ENCODE measurements at regions not wholly inside any gene's neighbourhood (a gene's known extent, or its start where the extent isn't known, plus 50 kb on each side); places are given as distances from the start of the nearest gene placed in this dataset.

DNA sequence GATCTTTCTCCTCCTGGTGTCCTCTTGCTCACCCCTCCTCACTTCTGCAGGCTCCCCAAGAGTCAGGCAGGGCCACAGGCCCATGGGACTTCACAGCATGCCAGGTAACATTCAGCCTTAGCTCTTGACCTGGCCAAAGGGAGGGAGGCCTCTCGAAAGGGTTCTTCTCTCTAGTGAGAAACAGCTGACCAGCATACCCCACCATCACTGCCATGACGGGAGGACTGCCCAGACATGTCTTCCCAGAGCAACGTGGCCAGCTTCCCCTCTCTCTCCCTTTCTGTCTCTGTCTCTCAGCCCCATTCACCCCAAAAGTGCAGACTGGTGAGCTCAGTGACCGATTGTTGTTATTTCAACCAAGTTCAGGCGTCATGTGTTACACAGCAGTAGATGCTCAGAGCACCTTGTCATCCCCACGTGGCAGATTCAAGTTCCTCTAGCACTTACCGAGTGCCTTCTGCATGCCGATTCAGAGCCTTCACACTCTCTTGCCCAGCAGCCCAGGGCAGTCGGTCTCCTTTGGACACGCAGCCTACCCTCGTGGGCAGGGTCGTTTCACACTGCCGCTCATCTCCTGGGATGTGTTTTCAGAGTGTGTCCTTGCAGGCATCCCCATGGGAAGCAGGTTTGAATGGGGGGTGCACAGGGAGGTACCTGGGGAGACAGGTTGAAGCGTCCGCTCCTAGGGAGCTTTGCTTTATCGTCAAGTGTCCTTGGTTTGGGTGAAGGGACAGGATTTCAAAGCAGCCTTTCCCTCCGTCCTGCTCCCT lies 259.9 kb downstream of the NDUFA10 start:
- Mint-ChIP-seq H3K27me3 (ENCODE audit: unreplicated experiment) (peaks cover 2% of the 10 kb centered on the region), H3K27ac (ENCODE audit: unreplicated experiment) (no peak overlapping the region), H3K4me3 (ENCODE audit: unreplicated experiment) (no peak overlapping the region), H3K36me3 (ENCODE audit: unreplicated experiment) (peaks cover 12% of the 10 kb centered on the region), H3K9me3 (ENCODE audit: unreplicated experiment) (peaks cover 1% of the 10 kb centered on the region), H3K4me1 (ENCODE audit: low read depth, unreplicated experiment) (peaks cover 30% of the 10 kb centered on the region)
- DNase-seq, result no peak
- TF ChIP-seq, protein P1, sequence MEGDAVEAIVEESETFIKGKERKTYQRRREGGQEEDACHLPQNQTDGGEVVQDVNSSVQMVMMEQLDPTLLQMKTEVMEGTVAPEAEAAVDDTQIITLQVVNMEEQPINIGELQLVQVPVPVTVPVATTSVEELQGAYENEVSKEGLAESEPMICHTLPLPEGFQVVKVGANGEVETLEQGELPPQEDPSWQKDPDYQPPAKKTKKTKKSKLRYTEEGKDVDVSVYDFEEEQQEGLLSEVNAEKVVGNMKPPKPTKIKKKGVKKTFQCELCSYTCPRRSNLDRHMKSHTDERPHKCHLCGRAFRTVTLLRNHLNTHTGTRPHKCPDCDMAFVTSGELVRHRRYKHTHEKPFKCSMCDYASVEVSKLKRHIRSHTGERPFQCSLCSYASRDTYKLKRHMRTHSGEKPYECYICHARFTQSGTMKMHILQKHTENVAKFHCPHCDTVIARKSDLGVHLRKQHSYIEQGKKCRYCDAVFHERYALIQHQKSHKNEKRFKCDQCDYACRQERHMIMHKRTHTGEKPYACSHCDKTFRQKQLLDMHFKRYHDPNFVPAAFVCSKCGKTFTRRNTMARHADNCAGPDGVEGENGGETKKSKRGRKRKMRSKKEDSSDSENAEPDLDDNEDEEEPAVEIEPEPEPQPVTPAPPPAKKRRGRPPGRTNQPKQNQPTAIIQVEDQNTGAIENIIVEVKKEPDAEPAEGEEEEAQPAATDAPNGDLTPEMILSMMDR (IDR thresholded peaks at IDR 0.05; ENCODE audit: partially characterized antibody, unreplicated experiment), result no peak

DNA sequence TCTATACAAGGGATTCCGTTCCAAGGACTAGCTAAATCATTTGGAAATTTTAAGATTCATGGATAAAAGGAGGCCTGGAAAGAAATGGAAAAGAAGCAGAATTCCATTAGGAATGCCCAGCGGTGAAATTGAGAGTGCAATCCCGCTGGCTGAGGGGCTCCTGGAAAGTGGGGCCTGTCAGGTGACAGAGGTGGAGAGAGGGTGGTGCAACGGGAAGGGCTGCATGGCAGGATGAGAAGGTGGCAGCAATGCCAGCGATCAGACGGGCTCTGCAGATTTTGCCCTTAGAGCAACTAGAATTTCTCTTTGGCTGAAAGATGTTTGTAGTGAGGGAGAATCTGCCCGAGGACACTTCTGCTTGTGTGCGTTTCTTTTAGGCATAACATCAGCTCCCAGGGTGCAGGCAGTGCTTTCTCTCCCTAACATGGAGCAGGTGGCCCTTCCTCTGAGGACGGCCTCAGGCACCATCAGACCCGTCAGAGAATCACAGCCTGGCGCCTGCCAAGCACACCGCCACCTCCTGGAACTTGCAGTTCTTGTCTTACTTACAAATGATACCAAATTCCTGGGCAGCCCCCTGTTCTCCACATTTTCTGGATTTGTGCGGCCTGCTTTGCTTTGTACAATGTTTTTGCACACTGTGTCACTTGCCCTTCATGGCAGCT lies 261.6 kb downstream of the NDUFA10 start:
- DNase-seq, result no peak

DNA sequence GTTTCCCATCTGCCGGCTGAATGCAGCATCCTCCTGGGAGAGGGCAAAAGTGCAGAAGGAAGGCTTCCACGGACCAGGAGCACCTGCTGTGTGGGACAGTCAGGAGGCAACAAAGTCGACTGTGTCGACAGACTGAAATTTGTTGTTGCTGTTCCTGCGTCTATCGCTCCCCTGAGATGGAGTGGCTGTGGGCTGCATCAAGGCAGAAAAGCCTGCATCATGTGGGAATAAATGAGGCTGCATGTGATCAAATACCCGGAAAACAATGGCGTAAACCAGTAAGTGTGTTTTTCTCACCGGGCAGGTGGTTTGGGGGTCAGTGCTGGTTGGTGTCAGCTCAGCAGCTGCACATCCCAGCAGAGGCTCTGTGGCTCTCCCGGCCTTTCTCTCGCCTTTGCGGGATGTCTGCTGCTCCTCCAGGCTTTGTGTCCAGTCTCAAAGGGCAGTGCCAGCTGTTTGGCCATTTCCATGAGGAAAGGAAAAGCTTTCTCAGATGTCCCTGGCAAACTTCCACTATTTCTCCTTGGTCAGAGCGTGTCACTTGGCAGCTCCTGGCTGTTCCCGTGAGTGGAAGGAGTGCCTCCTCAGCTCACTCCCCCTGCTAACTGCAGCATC lies 262.4 kb downstream of the NDUFA10 start:
- Mint-ChIP-seq H3K27ac (ENCODE audit: unreplicated experiment) (peak overlapping the region; percentile 87), H3K27me3 (ENCODE audit: unreplicated experiment) (no peaks in the 10 kb centered on the region), H3K36me3 (ENCODE audit: unreplicated experiment) (peaks cover 12% of the 10 kb centered on the region), H3K4me1 (ENCODE audit: low read depth, unreplicated experiment) (peaks cover 30% of the 10 kb centered on the region), H3K4me3 (ENCODE audit: unreplicated experiment) (peak overlapping the region; percentile 11), H3K9me3 (ENCODE audit: unreplicated experiment) (peaks cover 3% of the 10 kb centered on the region)
- TF ChIP-seq, protein P1 (IDR thresholded peaks at IDR 0.05; ENCODE audit: partially characterized antibody, unreplicated experiment), result no peak
- DNase-seq, result no peak

More for the DNA sequence above, 261.6 kb downstream of the NDUFA10 start:
- peaks cover 12% of the 10 kb centered on the region for H3K36me3 Mint-ChIP-seq (ENCODE audit: unreplicated experiment)
- peaks cover 1% of the 10 kb centered on the region for H3K9me3 Mint-ChIP-seq (ENCODE audit: unreplicated experiment)
- H3K4me1 Mint-ChIP-seq (ENCODE audit: low read depth, unreplicated experiment), result peaks cover 30% of the 10 kb centered on the region
- peak overlapping the region; percentile 48 for H3K27ac Mint-ChIP-seq (ENCODE audit: unreplicated experiment)
- TF ChIP-seq, protein P1 (IDR thresholded peaks at IDR 0.05; ENCODE audit: partially characterized antibody, unreplicated experiment), result no peak
- H3K27me3 Mint-ChIP-seq (ENCODE audit: unreplicated experiment), result no peaks in the 10 kb centered on the region
- no peak overlapping the region for H3K4me3 Mint-ChIP-seq (ENCODE audit: unreplicated experiment)

DNA sequence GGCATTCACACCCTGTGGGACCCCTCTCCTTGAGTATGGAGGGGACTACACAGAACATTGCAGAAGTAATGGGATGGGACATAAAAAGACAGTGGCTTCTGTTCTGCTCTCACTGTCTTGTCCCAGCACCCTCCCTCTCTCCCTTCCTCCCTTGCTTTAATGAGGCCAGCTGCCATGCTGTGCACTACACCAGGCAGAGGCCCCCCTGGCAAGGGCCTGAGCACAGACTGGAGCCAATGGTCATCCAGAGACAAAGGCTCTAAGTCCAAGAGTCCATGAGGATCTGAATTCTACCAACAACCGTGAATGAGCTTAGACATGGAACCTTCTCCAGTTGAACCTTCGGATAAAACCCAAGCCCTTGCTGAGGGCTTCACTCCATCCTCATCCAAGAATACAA lies 263.0 kb downstream of the NDUFA10 start:
- Mint-ChIP-seq H3K4me3 (ENCODE audit: unreplicated experiment) (no peak overlapping the region), H3K27me3 (ENCODE audit: unreplicated experiment) (no peaks in the 10 kb centered on the region), H3K36me3 (ENCODE audit: unreplicated experiment) (peaks cover 12% of the 10 kb centered on the region), H3K4me1 (ENCODE audit: low read depth, unreplicated experiment) (peaks cover 30% of the 10 kb centered on the region), H3K27ac (ENCODE audit: unreplicated experiment) (peak overlapping the region; percentile 87), H3K9me3 (ENCODE audit: unreplicated experiment) (peaks cover 3% of the 10 kb centered on the region)
- DNase-seq, result no peak
- TF ChIP-seq, protein P1 (IDR thresholded peaks at IDR 0.05; ENCODE audit: partially characterized antibody, unreplicated experiment), result no peak
